GM20431 (cell line): ENCODE measurements at regions not wholly inside any gene's neighbourhood (a gene's known extent, or its start where the extent isn't known, plus 50 kb on each side); places are given as distances from the start of the nearest gene placed in this dataset.

ENCODE experiments used
- in situ Hi-C: fragments of 300-500 bp; cut with MseI, MboI; formaldehyde crosslinking; loops from one replicate; pipeline ENCODE4 v1.15.0; 2020; ENCODE audit warnings: low sequenced_read_pairs; ENCODE audit not compliant: unreplicated experiment

DNA sequence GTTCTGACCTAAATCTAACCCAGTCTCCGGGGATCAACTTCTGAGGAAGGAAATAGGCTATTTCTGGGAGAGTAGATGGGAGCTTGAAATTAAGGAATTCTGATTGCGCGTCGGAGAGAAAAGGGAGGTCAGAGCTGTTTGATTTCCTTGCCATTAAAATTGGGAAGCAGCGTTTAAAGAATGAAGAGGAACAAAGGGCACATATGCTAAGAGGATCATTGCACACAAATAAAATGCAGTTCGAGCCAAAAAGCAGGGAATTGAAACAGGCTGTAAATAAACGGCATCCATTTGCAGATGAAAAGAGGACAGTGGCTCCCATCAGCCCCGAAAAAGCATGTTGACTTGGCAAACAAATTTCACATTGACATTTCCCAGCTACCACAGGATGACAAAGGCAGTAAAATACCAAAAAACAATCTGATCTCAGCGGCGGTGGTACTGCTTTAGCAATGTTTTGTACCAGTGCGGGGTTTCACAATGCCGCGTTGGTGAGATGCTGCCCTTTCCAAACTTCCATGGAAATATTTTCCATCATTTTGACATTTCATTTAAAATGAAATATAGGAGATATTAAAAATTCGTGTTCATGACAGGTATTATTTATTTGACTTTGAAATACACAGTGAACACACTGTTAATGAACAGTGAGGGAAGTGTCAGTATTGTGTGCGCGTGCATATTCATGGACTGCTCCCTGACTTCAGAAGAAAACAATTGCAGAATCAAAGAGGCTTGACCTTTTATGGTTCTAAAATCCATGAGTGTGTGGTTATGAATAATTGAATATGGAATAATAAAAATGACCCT lies 108.8 kb downstream of the SQOR start:
- in situ Hi-C loops, result no loop called here

DNA sequence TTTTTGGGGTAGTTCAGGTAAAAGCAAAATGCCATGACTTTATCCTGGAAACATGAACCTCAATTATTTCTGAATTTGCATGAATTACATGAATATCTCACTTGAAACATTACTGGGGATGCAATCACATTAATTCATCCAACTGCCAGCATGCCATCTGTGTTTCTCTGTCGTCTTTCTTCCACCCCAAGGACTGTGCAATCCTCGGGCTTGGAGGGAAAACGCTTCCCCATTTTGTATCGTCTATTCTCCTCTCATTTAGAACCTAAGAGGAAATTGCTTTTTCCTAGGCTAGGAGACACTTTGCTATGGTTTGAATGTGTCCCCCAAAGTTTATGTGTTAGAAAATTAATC lies 109.4 kb downstream of the SQOR start:
- in situ Hi-C loops, result no loop called here

DNA sequence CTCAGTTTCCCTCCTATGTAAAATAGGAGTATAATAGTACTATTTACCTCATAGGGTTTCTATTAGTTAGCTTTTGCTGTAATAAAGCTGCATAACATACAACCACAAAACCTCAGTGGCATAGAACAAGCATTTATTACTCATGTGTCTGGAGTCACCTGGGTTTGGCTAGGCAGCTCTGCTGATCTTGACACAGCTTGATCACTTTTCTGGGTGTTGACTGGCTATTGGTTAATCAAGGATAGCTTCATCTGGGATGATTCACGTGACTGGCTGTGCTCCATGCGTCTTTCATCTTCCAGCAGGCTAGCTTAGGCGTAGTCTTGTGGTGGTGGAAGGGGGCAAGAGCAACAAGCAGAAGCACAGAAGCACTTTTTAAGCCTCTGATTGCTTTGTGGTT lies 112.6 kb downstream of the SQOR start:
- in situ Hi-C loops, result no loop called here

DNA sequence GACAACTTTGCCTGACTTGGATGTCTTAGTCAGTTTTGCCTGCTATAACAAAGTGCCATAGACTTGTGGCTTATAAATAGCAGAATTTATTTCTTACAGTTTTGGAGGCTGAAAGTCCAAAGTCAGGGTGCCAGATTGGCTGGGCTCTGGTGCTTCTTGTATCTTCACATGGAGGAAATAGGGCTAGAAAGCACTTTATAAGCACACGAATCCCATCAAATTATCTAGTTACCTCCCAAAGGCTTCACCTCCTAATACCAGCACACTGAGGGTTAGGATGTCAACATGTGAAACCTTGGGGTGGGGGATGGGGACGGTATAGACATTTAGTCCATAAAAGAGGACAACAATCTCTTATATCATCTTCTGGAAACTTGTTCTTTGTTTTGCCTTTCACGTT lies 116.8 kb downstream of the SQOR start:
- in situ Hi-C loops, result no loop called here

DNA sequence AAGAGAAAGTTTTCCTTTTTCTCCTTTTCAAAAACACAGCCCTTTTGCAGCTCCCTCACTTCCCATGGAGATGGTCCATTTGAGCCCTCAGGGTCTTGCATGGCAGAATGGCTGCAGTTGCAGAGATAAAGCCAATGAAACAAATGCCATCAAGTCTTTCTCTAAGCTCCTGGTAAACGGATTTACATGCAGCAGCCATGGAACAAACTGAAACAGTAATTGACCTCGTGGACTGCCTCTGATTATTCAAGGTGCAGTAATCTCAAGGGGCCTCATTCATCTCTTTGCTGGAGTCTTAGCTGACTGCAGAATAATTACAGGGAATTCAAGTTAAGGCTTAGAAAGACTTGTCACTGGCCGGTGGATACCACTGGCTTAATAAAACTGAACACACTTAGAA lies 125.1 kb downstream of the SQOR start:
- in situ Hi-C loops, result no loop called here

DNA sequence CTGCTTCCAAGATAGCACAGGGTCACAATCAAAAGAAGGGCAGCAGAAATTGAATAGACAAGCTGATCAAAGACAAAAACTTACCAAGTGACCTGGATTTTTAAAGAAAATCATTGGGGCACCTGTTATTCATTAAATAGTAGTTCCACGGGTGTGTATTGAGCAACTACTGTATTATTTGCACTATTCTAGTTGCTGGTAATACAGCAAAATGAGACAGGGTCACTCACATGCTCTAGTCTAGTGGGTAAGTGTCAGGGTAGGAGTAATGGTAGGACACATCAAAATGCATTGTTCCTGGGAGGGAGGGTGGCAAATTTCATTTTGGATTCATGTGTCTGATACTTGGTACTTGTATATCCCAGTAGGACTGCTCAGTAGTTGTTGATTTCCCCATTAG lies 127.9 kb downstream of the SQOR start:
- in situ Hi-C loops, result no loop called here

DNA sequence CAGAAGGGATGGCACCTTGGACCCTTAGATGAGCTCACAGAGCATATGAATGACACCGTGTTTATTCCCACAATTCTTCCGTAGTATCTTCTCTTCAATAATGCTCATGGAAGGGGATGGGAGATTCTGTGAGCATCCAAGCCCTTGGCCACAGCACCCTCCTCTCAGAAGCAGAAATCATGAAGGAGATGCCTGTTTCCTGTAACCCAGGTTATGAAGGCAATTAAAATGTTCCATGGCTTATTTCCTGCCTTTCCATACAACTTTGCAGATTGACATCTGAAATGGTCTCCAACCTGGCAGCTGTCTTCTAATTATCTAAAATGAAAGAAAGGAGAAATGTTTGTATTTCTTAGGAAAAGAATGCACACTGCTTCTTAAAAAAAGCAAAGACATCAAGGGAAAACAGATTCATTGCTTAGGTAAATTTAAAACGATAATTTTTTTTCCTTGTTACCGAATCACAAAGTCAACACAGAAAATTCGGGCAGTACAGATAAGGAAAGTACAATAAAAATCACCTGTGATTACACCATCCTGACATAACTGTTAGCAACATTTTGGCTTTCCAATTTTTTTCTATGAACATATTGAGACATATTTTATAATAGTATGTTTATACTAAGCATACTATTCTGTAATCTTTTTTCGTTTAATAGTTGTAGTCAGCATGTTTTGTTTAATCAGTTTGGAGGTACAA lies 128.5 kb downstream of the SQOR start:
- in situ Hi-C loops, result no loop called here

DNA sequence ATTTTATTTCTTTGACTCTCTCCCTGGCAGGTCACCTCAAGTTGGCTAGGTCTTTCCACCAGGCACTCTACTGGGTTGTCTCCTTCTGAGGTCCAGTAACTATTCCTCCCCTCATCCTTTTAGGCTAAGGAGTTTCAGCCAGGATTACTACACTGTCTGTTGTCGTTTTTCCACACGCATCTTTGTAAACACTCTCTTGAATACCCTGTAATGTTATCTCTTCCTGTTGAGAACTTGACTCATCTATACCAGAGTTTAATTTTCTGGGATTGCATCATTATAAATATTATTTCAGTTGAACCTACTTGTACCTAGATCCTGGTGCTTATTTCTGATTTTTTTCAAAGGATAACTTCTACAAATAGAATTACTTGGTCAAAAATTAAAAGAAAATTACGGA lies 138.3 kb downstream of the SQOR start:
- in situ Hi-C loops, result no loop called here

DNA sequence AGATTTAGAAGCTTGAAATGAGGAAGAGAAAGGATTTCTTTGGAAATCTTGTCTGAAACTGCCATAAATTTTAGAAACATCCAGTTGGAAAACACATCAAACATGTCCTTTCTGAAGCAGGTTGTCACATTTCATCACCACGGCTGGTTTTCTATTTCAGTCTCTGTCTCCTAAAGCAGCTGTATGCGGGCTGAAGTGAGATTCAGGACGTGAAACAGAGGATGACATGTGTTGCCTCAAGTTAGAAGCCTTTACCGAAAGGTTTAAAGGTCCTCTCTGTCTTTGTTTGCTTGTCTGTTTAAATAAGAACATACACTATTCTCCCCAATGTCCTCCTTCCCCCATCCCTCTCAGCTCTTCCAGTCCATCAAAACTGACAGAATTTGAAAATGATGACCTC lies 141.9 kb downstream of the SQOR start:
- in situ Hi-C loops, result no loop called here

DNA sequence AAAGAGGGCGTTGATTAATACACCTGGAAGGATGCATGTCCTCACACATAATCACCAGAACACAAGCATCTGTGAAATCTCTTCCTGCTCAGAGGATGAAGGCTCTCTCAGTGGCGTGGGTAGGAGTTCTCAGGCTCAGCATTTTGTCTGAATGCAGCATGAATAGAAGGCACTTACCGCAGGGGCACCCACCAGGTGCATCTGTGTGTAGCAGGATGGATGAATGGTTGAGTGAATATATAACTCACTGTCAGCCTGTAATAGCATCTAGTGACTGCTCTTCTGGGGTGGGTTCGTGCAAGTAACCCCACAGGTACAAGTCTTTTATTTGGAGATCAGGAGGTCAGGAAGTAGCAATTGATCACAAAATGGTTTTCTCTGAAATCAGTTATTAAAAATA lies 143.0 kb downstream of the SQOR start:
- in situ Hi-C loops, result no loop called here

DNA sequence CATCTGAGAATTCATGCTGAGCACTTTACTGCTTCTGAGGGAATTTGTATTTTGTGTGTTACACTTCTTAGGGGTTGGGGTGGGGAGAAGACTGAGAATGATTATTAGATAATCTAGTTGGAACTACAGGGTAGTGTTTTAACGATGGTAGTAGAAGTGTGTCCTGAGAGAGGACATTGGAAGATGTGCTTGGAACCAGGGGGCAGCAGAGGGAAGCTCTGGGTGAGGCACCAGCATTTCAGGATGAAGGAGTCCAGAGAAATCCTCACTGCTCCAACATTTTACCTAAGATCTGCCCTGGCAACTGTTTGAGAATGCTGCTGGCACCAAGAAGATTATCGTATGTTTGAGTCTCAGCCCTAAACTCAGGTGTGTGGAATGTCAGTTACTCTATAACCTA lies 145.5 kb downstream of the SQOR start:
- in situ Hi-C loops, result no loop called here

DNA sequence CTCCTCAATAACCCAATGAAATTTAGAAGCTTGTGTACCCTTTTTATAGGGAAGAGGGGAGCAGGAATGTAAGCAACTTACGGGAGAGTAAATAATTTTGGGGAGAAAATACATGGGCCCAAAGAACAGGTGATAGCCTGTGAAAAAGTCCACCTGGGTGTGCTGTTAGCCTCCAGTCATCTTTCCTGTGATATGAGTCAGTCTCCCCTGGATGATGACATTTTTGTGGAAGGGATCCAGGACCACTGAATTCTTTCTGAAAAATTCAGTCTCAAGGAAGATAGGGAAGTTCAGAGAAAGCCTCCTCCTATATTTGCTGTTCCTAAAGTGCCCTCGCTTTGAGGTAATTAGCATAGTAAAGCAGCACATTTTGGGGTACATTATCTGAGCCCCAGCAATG lies 149.8 kb downstream of the SQOR start:
- in situ Hi-C loops, result no loop called here

DNA sequence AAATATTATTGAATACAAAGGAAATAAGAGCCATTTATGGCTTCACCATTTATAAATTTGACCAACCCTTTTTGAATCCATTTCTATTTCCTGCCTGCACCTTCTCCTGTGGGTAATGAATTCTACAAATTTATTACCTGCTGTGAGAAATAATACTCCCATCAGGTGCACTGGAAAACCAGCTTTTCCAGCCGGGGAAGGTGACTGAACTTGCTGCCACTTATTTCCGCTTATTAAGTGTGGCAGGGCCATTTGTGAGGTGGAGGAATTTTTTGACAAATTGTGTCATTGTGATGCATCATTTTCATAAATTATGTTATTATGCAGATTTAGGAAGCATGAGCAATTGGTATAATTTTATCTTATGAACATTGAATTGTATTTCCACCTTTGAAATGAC lies 151.1 kb downstream of the SQOR start:
- in situ Hi-C loops, result no loop called here

DNA sequence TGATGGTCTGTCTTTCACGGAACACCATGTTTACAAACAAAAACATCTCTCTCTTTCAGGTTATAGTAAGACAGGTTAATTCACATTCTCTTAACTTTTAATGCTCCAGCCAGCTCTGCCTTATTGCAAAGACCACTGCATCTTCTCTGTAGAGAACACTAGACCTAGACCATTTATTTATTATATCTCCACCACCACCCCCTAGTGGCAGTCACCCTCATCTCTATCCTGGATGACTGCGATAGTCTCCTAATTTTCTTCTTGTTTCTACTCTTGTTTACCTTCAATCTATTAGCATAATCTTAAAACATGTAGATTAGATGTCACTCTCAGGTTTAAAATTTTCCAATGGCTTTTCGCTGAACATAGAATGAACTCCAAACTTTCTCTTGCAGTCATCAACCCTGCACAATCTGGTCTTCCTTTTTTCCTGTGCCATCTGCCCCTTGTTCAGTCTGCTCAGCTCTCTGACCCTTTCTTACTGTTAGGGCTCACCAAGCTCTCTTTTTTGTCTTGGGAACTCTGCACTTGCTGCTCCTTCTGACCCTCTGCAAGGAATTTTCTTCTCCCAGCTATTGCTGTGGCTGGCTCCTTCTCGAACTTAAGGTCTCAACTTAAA lies 155.6 kb downstream of the SQOR start:
- in situ Hi-C loops, result no loop called here

DNA sequence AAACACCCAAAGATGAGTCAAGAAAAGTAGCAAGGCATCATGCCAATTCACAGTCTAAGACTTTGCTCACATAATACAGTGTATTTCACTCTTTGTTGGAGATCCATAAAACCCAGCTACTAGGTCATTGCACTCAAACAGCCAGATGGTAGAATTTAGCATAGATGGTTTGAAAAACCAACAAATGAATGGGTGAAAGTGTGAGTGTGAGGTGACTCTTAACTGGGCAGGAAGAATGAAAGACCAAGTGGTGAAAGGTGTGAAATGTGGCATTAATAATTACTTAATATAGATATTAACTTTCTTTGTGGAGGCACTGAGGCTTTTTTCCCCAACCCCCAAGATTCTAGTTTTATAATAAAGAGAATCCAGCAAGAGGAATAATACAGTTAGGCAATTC lies 159.5 kb downstream of the SQOR start:
- in situ Hi-C loops, result no loop called here

DNA sequence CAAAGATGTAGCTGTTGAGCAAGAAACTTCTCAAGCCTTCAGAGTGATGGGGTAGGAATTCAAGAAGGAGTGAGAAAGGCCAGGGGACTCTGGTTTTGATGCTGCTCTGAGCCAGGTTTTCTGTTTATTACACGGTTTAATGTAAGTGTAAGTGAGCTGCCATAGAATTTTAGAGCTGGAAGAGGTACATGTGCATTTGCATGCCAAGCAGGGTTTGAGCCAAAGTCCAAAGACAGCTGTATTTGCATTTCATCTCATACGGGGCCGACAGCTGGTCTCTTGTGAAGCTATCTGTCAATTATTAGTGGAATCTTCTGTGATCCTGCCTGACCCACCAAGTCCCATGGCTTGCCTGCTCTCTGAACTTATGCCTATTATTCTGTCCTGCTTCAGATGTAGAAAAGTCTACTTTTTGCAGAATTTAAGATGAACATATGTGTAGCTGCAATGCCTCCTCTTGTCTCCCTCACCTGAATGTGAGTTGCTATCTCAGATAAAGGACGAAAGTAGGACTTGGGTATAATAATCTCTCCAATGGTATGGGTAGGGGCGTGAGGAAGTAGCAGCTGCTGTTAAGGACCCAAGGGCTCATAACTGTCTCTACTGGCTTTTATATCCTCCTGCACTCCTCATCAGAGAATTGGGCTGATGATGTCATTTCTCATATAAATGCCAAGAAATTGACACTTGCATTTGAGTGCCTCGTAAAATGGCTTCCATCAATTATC lies 160.0 kb downstream of the SQOR start:
- in situ Hi-C loops, result no loop called here

DNA sequence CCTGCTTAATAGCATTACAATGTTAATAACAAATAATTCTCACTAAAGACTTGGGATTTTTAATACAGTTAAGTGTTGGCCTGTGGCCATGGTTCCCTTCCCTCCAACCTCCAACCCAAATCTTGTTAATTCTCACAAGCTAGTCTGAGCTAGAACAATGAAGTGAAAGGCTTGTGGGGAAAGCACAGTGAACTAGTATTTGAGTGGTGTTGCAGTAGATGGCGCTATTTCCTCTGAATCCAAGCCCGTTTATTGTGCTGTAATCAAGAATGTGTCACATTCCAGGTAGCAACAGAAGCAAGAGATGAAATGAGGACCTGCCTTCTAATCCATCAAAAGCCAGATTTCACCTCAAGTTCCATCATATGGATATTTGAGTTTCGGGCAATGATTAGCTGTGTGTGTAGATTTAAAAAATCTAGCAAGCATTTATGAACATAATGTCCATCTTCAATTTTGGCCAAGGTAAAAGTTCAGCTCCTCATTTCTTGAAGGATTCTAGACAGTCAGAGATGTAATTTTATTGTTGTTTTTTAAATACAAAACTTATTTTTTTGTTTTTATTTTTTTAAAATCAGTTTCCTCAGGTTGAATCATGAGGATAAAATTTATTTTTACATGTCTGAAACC lies 160.7 kb downstream of the SQOR start:
- in situ Hi-C loops, result no loop called here

DNA sequence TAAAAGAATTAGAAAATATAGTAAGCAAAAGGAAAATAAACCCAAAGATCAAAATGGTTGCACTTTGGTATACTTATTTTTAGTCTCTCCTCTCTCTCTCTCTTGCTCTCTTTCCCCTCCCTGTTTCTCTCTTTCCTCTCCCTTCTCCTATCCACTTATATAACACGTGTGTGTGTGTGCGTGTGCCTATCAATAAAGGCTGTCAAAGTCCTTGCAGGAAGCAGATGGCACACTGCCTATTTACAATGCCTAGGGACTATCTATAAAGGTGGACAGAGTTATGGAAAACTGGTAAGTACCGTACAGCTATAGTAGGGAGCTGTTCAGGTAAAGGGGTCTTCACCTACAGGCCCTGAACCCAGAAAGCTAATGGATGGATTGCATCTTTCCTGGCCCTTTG lies 161.6 kb downstream of the SQOR start:
- in situ Hi-C loops, result no loop called here

DNA sequence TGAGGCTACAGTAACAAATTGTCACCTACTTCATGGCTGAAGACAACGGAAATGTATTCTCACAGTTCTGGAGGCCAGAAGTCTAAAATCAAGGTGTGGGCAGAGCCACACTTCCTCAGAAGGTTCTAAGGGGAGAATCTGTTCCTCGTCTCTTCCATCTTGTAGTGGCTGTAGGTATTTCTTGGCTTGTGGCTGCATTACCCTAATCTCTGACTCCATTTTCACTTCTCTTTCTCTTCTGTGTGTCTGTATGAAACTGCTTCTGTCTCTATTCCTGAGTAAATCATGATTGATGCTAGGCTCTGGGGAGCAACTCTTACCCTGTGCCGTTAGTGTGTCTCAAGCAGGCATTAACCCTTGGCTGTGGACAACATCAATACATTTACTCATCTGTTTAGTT lies 164.7 kb downstream of the SQOR start:
- in situ Hi-C loops, result no loop called here

DNA sequence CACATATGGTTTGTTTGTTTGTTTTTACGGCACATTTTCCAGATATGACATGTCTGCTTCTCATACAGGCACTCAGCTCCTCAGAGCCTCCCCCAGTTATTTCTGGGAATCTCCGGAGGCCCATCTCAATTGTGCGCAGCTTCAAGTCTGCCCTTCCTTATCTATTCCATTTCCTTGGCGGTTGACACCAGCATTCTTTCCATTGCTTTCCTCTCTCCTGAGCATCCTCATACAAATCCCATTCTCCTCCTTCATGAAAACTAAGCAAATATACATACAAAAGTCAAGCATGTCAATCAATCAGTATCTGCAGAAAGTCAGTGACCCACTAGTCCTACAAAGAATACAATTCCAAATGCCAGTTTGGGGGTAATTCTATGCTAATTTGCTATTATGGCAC lies 166.7 kb downstream of the SQOR start:
- in situ Hi-C loops, result no loop called here
